ENCODE measurements at regions not wholly inside any gene's neighbourhood (a gene's known extent, or its start where the extent isn't known, plus 50 kb on each side); places are given as distances from the start of the nearest gene placed in this dataset.
"Not testable (repeated sequence)": the region's sequence is repeated elsewhere in the genome, so short reads cannot be mapped to it uniquely, and the experiment has no call there.

GRCh38 chrX:35380808-35381700 is 417.1 kb upstream of the MAGEB16 start:
- Histone ChIP-seq H3K27me3 (no peaks in the 10 kb centered on the region), H3K27ac (no peak overlapping the region), H3K4me3 (no peak overlapping the region), H3K4me1 (no peaks in the 10 kb centered on the region), H3K9me3 (no peaks in the 10 kb centered on the region), H3K36me3 (no peaks in the 10 kb centered on the region)
- DNase-seq (ENCODE audit: low spot score) = no peak
- TF ChIP-seq CTCF (IDR thresholded peaks at IDR 0.05) = peak; percentile 25 to 57

DNA sequence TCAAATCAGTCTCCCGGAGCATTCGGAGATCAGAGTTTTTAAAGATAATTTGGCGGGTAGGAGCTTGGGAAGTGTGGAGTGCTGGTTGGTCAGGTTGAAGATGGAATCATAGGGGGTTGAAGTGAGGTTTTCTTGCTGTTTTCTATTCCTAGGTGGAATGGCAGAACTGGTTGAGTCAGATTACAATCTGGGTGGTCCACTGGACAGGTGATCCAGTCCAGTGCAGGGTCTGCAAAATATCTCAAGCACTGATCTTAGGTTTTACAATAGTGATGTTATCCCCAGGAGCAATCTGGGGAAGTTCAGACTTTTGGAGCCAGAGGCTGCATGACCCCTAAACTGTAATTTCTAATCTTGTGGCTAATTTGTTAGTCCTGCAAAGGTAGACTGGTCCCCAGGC is 416.4 kb upstream of the MAGEB16 start:
- not testable (repeated sequence) for H3K27me3 ChIP-seq; H3K9me3 ChIP-seq; H3K4me1 ChIP-seq; H3K27ac ChIP-seq; DNase-seq (ENCODE audit: low spot score); H3K4me3 ChIP-seq; H3K36me3 ChIP-seq

GRCh38 chrX:35382966-35383365 is 415.2 kb upstream of the MAGEB16 start:
- Histone ChIP-seq H3K4me3 (no peak overlapping the region), H3K27me3 (no peaks in the 10 kb centered on the region), H3K27ac (no peak overlapping the region), H3K4me1 (no peaks in the 10 kb centered on the region), H3K36me3 (no peaks in the 10 kb centered on the region), H3K9me3 (no peaks in the 10 kb centered on the region)
- no peak for TF ChIP-seq CTCF (IDR thresholded peaks at IDR 0.05)
- no peak for DNase-seq (ENCODE audit: low spot score)

- no peak for TF ChIP-seq CTCF (IDR thresholded peaks at IDR 0.05)
- Histone ChIP-seq H3K36me3 (no peaks in the 10 kb centered on the region), H3K27ac (no peak overlapping the region), H3K4me3 (no peak overlapping the region), H3K9me3 (no peaks in the 10 kb centered on the region), H3K27me3 (no peaks in the 10 kb centered on the region), H3K4me1 (no peaks in the 10 kb centered on the region)
- no peak for DNase-seq (ENCODE audit: low spot score)
Observed at GRCh38 chrX:35392232-35392631, 405.9 kb upstream of the MAGEB16 start.

DNA sequence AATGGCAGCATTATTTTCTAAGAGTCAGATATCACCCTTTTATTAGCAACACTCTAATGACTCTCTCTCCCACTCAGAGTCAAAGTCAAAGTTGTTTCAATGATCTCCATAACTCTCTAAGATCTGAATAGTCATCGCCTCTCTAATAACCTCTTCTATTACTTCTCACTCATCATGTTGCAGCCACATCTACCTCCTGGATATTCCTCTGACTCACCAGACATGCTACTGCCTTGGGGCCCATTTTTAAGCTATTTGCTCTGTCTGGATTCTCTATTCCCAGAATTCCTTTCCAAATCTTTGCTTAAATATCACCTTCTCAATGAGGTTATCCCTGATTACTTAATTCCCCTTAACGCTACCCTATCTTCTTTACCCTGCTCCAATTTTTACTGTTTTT is 391.8 kb upstream of the MAGEB16 start:
- Histone ChIP-seq H3K4me1 (no peaks in the 10 kb centered on the region), H3K27ac (no peak overlapping the region), H3K27me3 (no peaks in the 10 kb centered on the region), H3K4me3 (no peak overlapping the region), H3K9me3 (no peaks in the 10 kb centered on the region), H3K36me3 (no peaks in the 10 kb centered on the region)
- DNase-seq (ENCODE audit: low spot score) = no peak
- TF ChIP-seq CTCF (IDR thresholded peaks at IDR 0.05) = no peak

GRCh38 chrX:35416782-35417181 is 381.4 kb upstream of the MAGEB16 start:
- TF ChIP-seq CTCF (IDR thresholded peaks at IDR 0.05) = no peak
- Histone ChIP-seq H3K4me3 (no peak overlapping the region), H3K4me1 (no peaks in the 10 kb centered on the region), H3K27me3 (no peaks in the 10 kb centered on the region), H3K27ac (no peak overlapping the region), H3K36me3 (no peaks in the 10 kb centered on the region), H3K9me3 (peaks cover 0 to 5% of the 10 kb centered on the region in 2 donors)
- DNase-seq (ENCODE audit: low spot score) = no peak

Data from right atrium auricular region (tissue), 2 donors.